Fibroblast of the aortic adventitia (primary cell): ENCODE measurements at regions not wholly inside any gene's neighbourhood (a gene's known extent, or its start where the extent isn't known, plus 50 kb on each side); places are given as distances from the start of the nearest gene placed in this dataset.
"Not testable (repeated sequence)": the region's sequence is repeated elsewhere in the genome, so short reads cannot be mapped to it uniquely, and the experiment has no call there.

Experiments
- DNase-seq: peaks from one replicate; pipeline ENCODE4 v3.0.0-alpha.2; 2010; ENCODE audit warnings: low read depth
- H3K4me3 ChIP-seq: 2 replicates; pipeline ENCODE4 v1.5.1; 2011; ENCODE audit warnings: low read depth, mild to moderate bottlenecking, control low read depth, low read length, moderate library complexity
- TF ChIP-seq, protein P1 (sequence below): IDR thresholded peaks from 2 replicates; pipeline ENCODE4 v1.5.1; 2011; ENCODE audit warnings: mild to moderate bottlenecking, low read length, control low read depth, inconsistent platforms; ENCODE audit not compliant: insufficient read depth

DNA sequence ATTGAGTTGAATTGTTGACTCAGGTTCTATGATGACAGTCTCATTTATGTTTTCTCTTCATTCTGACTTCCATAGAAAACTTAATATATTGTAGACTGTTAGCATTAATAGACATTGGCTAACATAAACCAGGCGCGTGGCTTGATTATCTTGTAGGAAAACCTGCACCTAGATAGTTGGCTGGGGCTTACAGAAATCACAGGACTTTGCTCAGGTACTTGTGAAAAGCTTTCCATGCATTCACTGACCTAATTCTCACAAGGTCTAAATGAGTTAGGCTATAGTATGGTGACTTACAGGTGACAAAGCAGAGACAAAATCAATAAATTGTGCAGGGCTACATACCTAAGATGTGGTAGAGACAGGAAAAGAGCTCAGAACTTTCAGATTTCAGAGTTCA is 212.8 kb downstream of the GPAT3 start:
- no peak overlapping the region for H3K4me3 ChIP-seq
- TF ChIP-seq, protein P1, sequence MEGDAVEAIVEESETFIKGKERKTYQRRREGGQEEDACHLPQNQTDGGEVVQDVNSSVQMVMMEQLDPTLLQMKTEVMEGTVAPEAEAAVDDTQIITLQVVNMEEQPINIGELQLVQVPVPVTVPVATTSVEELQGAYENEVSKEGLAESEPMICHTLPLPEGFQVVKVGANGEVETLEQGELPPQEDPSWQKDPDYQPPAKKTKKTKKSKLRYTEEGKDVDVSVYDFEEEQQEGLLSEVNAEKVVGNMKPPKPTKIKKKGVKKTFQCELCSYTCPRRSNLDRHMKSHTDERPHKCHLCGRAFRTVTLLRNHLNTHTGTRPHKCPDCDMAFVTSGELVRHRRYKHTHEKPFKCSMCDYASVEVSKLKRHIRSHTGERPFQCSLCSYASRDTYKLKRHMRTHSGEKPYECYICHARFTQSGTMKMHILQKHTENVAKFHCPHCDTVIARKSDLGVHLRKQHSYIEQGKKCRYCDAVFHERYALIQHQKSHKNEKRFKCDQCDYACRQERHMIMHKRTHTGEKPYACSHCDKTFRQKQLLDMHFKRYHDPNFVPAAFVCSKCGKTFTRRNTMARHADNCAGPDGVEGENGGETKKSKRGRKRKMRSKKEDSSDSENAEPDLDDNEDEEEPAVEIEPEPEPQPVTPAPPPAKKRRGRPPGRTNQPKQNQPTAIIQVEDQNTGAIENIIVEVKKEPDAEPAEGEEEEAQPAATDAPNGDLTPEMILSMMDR: no peak
- DNase-seq: no peak

DNA sequence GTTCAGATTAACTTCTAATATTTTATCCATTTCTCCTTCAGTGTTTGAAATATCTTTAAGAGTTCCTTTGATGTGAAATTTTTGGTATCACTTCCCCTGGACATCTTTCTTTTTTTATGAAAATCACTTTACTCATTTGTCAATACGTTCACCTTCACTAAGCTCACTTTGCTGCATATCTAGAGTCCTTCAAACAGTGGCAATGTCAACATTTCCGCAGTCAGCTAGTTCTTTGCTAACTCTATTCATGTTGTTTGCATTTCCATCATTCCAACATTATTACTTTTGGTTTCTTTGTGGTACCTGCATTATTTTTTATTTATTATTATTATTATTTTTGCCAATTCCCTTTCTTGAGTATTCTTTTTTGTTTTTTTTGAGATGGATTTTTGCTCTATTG is 203.0 kb downstream of the GPAT3 start:
- TF ChIP-seq, protein P1: no peak
- no peak for DNase-seq
- H3K4me3 ChIP-seq: no peak overlapping the region

DNA sequence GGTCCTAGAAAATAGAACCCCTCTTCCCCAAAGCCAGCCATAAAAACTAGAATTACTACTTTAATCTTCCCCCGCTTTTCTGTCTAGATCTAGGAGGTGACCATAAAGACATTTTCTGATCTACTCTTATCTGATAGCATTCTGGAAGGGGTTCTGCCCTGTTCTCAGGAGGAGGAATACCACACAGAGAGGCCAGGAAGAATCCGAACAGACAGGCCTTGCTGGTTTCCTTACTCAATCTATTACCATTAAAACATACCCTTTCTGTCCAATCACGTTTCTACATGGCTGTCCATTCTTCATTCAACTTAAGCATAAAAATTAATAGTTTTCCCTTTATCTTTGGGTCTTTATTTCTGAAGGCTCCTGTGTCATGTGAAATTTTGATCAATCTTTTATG is 198.7 kb downstream of the GPAT3 start:
- TF ChIP-seq, protein P1: no peak
- no peak overlapping the region for H3K4me3 ChIP-seq

DNA sequence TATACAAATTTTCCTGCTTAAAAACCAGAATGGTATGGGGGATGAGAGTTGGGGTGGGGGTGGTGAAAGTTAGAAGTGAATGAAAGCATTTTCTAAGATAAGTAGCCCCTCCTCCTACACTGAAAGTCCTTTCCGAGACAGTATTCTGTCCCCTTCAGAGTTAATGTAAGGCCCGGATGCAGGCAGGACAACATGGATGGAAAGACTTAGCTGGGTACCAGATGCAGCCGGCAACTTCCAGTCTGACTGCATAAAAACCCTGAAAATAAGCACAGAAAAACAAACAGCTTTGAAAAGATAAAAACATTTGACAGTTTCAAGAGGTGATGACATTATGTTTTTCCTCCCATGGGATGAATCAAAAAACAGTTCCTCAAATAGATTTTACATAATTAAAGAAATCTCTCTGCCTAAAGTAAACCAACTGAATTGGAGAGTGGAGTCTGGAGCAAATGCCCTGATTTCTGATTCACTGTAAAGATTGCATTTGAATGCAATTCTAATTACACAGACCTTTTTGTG is 196.3 kb downstream of the GPAT3 start:
- no peak for DNase-seq
- no peak overlapping the region for H3K4me3 ChIP-seq
- TF ChIP-seq, protein P1: no peak

More for the DNA sequence above, 198.7 kb downstream of the GPAT3 start:
- no peak for DNase-seq

DNA sequence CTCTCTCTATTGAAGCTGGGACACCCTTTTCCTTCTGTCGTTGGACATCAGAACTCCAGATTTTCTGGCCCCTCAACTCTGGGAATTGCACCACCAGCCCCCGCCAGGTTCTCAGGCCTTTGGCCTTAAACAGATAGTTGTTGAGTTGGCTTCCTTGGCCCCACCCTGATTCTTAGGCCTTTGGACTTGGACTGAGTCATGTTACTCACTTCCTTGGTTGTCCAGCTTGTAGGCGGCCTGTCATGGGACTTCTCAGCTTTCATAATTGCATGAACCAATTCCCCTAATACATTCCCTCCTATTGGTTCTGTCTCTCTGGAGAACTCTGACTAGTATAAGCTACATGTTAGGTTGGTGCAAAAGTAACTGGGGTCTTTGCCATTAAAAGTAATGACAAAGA is 195.7 kb downstream of the GPAT3 start:
- H3K4me3 ChIP-seq: no peak overlapping the region
- TF ChIP-seq, protein P1: no peak
- no peak for DNase-seq

DNA sequence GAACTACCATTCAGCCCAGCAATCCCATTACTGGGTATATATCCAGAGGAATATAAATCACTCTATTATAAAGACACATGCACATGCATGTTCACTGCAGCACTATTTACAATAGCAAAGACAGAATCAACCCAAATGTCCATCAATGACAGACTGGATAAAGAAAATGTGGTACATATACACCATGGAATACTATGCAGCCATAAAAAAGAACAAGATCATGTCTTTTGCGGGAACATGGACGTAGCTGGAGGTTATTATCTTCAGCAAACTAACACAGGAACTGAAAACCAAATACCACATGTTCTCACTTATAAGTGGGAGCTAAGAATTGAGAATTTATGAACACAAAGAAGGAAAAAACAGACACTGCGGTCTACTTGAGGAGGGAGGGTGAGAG is 195.1 kb downstream of the GPAT3 start:
- H3K4me3 ChIP-seq, DNase-seq: not testable (repeated sequence)

DNA sequence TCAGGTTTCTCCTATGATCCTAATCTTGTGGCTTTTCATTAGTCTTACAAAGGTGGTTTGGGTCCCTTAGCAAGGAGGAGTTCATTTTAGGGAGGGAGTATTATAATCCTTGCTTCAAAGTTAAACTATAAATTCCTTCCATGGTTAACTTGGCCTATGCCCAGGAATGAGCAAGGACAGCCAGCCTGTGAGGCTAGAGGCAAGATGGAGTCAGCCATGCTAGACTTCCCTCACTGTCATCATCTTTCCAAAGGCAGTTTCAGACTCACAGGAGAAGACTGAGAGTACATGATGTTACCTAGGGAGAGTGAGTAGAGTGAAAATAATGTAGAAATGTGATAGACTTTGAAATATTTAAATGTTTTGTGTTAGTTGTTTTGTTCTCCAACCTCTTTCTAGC is 192.3 kb downstream of the GPAT3 start:
- TF ChIP-seq, protein P1: no peak
- H3K4me3 ChIP-seq: no peak overlapping the region
- no peak for DNase-seq
